MM.1S (cell line): ENCODE measurements at regions not wholly inside any gene's neighbourhood (a gene's known extent, or its start where the extent isn't known, plus 50 kb on each side); places are given as distances from the start of the nearest gene placed in this dataset.

Experiments used
- DNase-seq: peaks from one replicate; pipeline ENCODE4 v3.0.0-alpha.2; 2015
- H2AFZ ChIP-seq: fragments of 300-600 bp; sonication (generic); 2 replicates; pipeline ENCODE4 v1.6.0; 2016; ENCODE audit warnings: antibody characterized with exemption, low read length
- H3F3A ChIP-seq: fragments of 300-600 bp; sonication (generic); 2 replicates; pipeline ENCODE4 v1.6.1; 2016; ENCODE audit warnings: mild to moderate bottlenecking, antibody characterized with exemption, low read length, moderate library complexity, mixed read lengths; ENCODE audit not compliant: insufficient read depth
- H3K27ac ChIP-seq: fragments of 300-600 bp; sonication (generic); 2 replicates; pipeline ENCODE4 v1.5.1; 2016; ENCODE audit warnings: mild to moderate bottlenecking, low read length
- H3K27me3 ChIP-seq: fragments of 300-600 bp; sonication (generic); replicated peaks from 2 replicates; pipeline ENCODE4 v1.6.0; 2016; ENCODE audit warnings: low read length; ENCODE audit not compliant: insufficient read depth
- H3K36me3 ChIP-seq: fragments of 300-600 bp; sonication (generic); replicated peaks from 2 replicates; pipeline ENCODE4 v1.6.1; 2016; ENCODE audit warnings: mild to moderate bottlenecking, low read length, mixed read lengths; ENCODE audit not compliant: insufficient read depth
- H3K4me1 ChIP-seq: fragments of 300-600 bp; sonication (generic); 2 replicates; pipeline ENCODE4 v1.6.1; 2016; ENCODE audit warnings: low read length, mixed read lengths
- H3K4me2 ChIP-seq: fragments of 300-600 bp; sonication (generic); 2 replicates; pipeline ENCODE4 v1.6.0; 2016; ENCODE audit warnings: low read depth, low read length
- H3K4me3 ChIP-seq: fragments of 300-600 bp; sonication (generic); 2 replicates; pipeline ENCODE4 v1.5.1; 2016; ENCODE audit warnings: low read length, mixed read lengths
- H3K79me2 ChIP-seq: fragments of 300-600 bp; sonication (generic); 2 replicates; pipeline ENCODE4 v1.6.1; 2016; ENCODE audit warnings: mixed run types, low read length, mixed read lengths
- H3K9ac ChIP-seq: fragments of 300-600 bp; sonication (generic); 2 replicates; pipeline ENCODE4 v1.6.1; 2016; ENCODE audit warnings: low read length, mixed read lengths
- H3K9me2 ChIP-seq: fragments of 300-600 bp; sonication (generic); replicated peaks from 2 replicates; pipeline ENCODE4 v1.6.1; 2016; ENCODE audit warnings: mild to moderate bottlenecking, low read length, mixed read lengths; ENCODE audit not compliant: insufficient read depth
- H3K9me3 ChIP-seq: fragments of 300-600 bp; sonication (generic); replicated peaks from 2 replicates; pipeline ENCODE4 v1.6.1; 2016; ENCODE audit warnings: mild to moderate bottlenecking, low read length, mixed read lengths; ENCODE audit not compliant: insufficient read depth
- H4K20me1 ChIP-seq: fragments of 300-600 bp; sonication (generic); 2 replicates; pipeline ENCODE4 v1.6.1; 2016; ENCODE audit warnings: mild to moderate bottlenecking, low read length, moderate library complexity, mixed read lengths; ENCODE audit not compliant: insufficient read depth
- EZH2 ChIP-seq: fragments of 300-600 bp; sonication (generic); optimal IDR thresholded peaks from 2 replicates; pipeline ENCODE3; 2017; ENCODE audit warnings: low read depth, mild to moderate bottlenecking, antibody characterized with exemption, low read length, mixed read lengths
- EZH2phosphoT487 ChIP-seq: fragments of 300-600 bp; sonication (generic); IDR thresholded peaks from 2 replicates; pipeline ENCODE4 v1.6.1; 2018; ENCODE audit warnings: antibody characterized with exemption, low read length
- TF ChIP-seq, protein P1 (sequence below): fragments of 300-600 bp; sonication (generic); IDR thresholded peaks from 2 replicates; pipeline ENCODE4 v1.5.1; 2016; ENCODE audit warnings: antibody characterized with exemption, low read length, mixed read lengths

DNA sequence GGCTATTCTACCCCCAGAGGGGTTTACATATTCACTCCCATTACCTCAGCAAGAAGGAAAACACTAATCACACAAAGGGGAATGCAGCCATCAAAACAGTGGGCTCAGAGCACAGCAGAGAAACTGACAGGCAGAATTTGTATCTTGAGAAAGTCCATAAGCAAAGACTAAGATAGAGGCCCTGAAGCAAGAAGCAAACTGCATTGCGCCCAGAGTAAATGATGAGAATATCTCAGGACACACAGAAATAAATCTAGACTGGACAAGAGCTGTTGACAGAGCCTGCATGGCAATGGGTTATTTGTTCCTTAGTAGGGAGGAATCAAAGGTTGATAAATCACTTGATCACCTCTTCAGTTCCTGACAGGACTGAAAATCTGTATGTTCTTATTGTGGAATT is 440.7 kb upstream of the CELF2 start:
- Histone ChIP-seq H3K4me1 (no peaks in the 10 kb centered on the region), H3K9ac (no peak overlapping the region), H3K27ac (no peak overlapping the region), H3F3A (no peaks in the 10 kb centered on the region), H3K9me3 (no peaks in the 10 kb centered on the region), H3K36me3 (no peaks in the 10 kb centered on the region), H3K79me2 (no peaks in the 10 kb centered on the region), H3K9me2 (no peaks in the 10 kb centered on the region), H3K4me2 (no peak overlapping the region), H3K4me3 (no peak overlapping the region), H4K20me1 (no peaks in the 10 kb centered on the region), H2AFZ (no peak overlapping the region), H3K27me3 (no peaks in the 10 kb centered on the region)
- TF ChIP-seq, protein P1, sequence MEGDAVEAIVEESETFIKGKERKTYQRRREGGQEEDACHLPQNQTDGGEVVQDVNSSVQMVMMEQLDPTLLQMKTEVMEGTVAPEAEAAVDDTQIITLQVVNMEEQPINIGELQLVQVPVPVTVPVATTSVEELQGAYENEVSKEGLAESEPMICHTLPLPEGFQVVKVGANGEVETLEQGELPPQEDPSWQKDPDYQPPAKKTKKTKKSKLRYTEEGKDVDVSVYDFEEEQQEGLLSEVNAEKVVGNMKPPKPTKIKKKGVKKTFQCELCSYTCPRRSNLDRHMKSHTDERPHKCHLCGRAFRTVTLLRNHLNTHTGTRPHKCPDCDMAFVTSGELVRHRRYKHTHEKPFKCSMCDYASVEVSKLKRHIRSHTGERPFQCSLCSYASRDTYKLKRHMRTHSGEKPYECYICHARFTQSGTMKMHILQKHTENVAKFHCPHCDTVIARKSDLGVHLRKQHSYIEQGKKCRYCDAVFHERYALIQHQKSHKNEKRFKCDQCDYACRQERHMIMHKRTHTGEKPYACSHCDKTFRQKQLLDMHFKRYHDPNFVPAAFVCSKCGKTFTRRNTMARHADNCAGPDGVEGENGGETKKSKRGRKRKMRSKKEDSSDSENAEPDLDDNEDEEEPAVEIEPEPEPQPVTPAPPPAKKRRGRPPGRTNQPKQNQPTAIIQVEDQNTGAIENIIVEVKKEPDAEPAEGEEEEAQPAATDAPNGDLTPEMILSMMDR = no peak
- TF ChIP-seq EZH2phosphoT487 (no peak), EZH2 (no peak)
- DNase-seq = no peak

GRCh38 chr10:10579709-10580108 is 438.0 kb upstream of the CELF2 start:
- no peak overlapping the region for H3K9ac ChIP-seq
- DNase-seq = no peak
- no peaks in the 10 kb centered on the region for H3K9me2 ChIP-seq
- H2AFZ ChIP-seq = no peak overlapping the region
- no peaks in the 10 kb centered on the region for H3K79me2 ChIP-seq
- no peaks in the 10 kb centered on the region for H3K36me3 ChIP-seq
- H3K27ac ChIP-seq = no peak overlapping the region
- no peaks in the 10 kb centered on the region for H3K9me3 ChIP-seq
- no peak for TF ChIP-seq EZH2phosphoT487
- no peak for TF ChIP-seq EZH2
- TF ChIP-seq, protein P1 = no peak
- H4K20me1 ChIP-seq = no peaks in the 10 kb centered on the region
- no peaks in the 10 kb centered on the region for H3K27me3 ChIP-seq
- H3K4me2 ChIP-seq = no peak overlapping the region
- no peaks in the 10 kb centered on the region for H3F3A ChIP-seq
- H3K4me1 ChIP-seq = no peaks in the 10 kb centered on the region
- no peak overlapping the region for H3K4me3 ChIP-seq

DNA sequence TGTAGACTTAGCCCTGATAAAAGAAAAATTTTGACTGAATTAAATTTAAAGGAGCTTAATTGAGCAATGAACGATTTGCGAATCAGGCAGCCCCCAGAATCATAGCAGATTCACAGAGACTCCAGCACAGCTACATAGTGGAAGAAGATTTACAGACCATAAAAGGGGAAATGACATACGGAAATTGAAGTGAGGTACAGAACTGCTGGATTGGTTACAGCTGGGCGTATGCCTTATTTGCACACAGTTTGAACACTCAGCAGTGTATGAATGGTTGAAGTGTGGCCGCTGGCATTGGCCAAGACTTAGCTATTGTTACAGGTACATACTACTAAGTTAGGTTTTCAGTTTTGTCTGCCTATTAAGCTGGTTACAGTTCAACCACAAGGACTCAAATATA is 433.5 kb upstream of the CELF2 start:
- H3K9me3 ChIP-seq = no peaks in the 10 kb centered on the region
- H3K4me2 ChIP-seq = no peak overlapping the region
- no peaks in the 10 kb centered on the region for H3K27me3 ChIP-seq
- H3K36me3 ChIP-seq = no peaks in the 10 kb centered on the region
- H2AFZ ChIP-seq = no peak overlapping the region
- H3K79me2 ChIP-seq = no peaks in the 10 kb centered on the region
- H3F3A ChIP-seq = no peaks in the 10 kb centered on the region
- DNase-seq = no peak
- H4K20me1 ChIP-seq = no peaks in the 10 kb centered on the region
- H3K4me1 ChIP-seq = no peaks in the 10 kb centered on the region
- H3K4me3 ChIP-seq = no peak overlapping the region
- no peak overlapping the region for H3K27ac ChIP-seq
- H3K9ac ChIP-seq = no peak overlapping the region
- TF ChIP-seq, protein P1 = no peak
- TF ChIP-seq EZH2 = no peak
- no peak for TF ChIP-seq EZH2phosphoT487
- no peaks in the 10 kb centered on the region for H3K9me2 ChIP-seq
